HG02763 (cell line): ENCODE measurements at regions not wholly inside any gene's neighbourhood (a gene's known extent, or its start where the extent isn't known, plus 50 kb on each side); places are given as distances from the start of the nearest gene placed in this dataset.
"Not testable (repeated sequence)": the region's sequence is repeated elsewhere in the genome, so short reads cannot be mapped to it uniquely, and the experiment has no call there.

Experiments used
- ATAC-seq: cut with Tn5 transposase; IDR thresholded peaks from one replicate; pipeline ENCODE4 v1.9.1; 2021; ENCODE audit warnings: mild to moderate bottlenecking, moderate library complexity; ENCODE audit not compliant: unreplicated experiment

- no peak for ATAC-seq
Measured at GRCh38 chr3:106296062-106296461, 427.2 kb upstream of the CBLB start.

GRCh38 chr3:106299300-106300098 lies 430.7 kb upstream of the CBLB start:
- peak; percentile 54 for ATAC-seq

GRCh38 chr3:106302451-106303221 lies 433.8 kb upstream of the CBLB start:
- ATAC-seq = peak; percentile 94

GRCh38 chr3:106303766-106304165 lies 435.0 kb upstream of the CBLB start:
- ATAC-seq = no peak

DNA sequence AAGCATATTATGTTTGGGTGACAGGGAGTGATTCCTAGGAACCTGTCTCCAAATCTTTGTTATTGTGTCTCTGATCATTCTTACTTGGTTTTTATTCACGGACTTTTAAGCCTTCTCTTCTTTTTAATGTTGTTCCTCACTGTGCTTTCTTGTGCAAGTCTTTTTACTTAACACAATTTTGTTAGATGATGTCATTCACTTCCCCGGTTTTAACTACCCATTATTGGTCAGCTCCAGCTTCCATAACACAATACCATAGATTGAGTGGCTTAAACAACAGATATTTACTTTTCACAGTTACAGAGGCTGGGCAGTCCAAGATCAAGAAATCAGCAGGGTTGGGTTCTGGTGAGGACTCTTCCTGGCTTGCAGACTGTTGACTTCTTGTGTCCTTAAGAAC lies 436.3 kb upstream of the CBLB start:
- no peak for ATAC-seq

GRCh38 chr3:106305882-106306435 lies 437.1 kb upstream of the CBLB start:
- no peak for ATAC-seq

GRCh38 chr3:106309274-106309673 lies 440.5 kb upstream of the CBLB start:
- ATAC-seq = no peak

GRCh38 chr3:106309798-106310197 lies 441.0 kb upstream of the CBLB start:
- ATAC-seq = not testable (repeated sequence)

DNA sequence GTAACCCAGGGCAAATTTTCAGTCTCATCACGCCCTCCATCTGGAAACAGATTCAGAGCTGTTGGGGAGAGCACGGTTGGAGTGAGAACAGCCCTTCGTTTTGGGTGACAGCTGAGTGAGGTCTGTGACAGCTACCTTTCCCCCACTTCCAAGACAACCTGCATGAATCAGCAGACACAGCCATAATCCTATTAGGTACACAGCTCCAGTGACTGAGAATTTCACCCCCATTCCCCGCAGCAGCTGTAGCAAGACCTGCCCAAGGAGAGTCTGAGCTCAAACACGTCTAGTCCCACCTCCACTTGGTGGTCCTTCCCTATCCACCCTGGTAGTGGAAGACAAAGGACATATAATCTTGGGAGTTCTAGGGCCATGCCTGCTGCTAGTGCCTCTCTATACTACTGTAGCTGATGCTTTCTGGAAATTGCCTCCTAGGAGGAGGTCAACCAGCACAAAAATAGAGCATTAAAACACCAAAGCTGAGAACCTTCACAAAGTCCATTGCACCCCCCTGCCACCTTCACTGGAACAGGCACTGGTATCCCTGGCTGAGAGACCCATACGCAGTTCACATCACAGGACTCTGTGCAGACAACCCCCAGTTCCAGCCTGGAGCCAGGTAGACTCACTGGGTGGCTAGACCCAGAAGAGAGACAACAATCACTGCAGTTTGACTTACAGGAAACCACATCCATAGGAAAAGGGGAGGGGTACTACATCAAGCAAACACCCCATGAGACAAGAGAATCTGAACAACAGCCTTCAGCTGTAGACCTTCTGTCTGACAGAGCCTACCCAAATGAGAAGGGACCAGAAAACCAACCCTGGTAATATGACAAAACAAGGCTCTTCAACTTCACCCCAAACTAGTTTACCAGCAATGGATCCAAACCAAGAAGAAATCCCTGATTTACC lies 448.6 kb upstream of the CBLB start:
- no peak for ATAC-seq

DNA sequence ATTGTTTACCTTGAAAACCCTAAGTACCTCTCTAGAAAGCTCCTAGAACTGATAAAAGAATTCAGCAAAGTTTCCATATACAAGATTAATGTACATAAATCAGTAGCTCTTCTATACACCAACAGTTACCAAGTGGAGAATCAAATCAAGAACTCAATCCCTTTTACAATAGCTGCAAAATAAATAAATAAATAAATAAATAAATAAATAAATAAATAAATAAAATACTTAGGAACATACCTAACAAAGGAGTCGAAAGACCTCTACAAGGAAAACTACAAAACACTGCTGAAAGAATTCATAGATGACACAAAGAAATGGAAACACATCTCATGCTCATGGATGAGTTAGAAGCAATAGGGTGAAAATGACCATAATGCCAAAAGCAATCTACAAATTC lies 452.6 kb upstream of the CBLB start:
- ATAC-seq = not testable (repeated sequence)

GRCh38 chr3:106323586-106323985 lies 454.8 kb upstream of the CBLB start:
- no peak for ATAC-seq

GRCh38 chr3:106326941-106327695 lies 458.3 kb upstream of the CBLB start:
- ATAC-seq = no peak

- no peak for ATAC-seq
Measured at GRCh38 chr3:106327696-106328025, 458.8 kb upstream of the CBLB start.

DNA sequence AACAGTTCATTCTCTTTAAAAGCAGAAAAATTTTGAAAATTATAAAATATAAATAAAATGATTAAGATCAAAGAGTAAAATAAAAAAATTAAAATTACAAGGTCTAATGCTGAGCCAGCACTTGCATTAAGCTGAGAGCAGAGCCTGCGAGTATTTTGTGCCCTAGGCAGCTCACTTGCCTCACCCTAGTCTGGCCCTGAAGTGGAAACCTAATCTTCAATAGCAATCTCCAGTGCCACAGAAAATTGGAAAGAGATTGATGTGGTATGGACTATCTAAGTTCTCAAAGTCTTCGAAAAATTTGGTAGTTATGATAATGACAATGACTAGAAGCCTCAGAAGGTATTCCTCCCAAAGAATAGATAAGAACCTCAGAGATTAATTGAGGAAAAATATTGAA lies 459.4 kb upstream of the CBLB start:
- no peak for ATAC-seq

DNA sequence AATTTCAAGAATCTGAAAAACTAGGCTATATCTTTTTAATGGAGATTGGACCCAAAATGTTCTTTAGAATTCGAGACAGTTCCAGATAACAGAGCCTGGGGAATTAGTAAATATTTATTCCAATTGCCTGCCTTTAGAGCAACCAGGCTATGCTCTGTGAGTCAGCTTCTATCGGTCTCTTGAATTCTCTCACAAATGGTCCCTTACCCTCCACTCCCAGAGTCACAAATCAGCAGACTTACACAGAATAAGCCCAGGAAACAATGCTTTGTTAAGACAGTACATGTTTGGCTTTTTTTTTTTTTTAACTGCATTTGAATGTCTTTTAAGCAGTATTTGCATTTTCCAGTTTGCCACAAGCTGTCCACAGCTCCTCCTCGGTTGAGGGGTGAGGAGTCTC lies 460.7 kb upstream of the CBLB start:
- no peak for ATAC-seq

- no peak for ATAC-seq
Measured at GRCh38 chr3:106331636-106332035, 462.8 kb upstream of the CBLB start.

GRCh38 chr3:106332129-106332528 lies 463.3 kb upstream of the CBLB start:
- ATAC-seq = no peak

GRCh38 chr3:106332884-106333283 lies 464.1 kb upstream of the CBLB start:
- ATAC-seq = peak; percentile 76

DNA sequence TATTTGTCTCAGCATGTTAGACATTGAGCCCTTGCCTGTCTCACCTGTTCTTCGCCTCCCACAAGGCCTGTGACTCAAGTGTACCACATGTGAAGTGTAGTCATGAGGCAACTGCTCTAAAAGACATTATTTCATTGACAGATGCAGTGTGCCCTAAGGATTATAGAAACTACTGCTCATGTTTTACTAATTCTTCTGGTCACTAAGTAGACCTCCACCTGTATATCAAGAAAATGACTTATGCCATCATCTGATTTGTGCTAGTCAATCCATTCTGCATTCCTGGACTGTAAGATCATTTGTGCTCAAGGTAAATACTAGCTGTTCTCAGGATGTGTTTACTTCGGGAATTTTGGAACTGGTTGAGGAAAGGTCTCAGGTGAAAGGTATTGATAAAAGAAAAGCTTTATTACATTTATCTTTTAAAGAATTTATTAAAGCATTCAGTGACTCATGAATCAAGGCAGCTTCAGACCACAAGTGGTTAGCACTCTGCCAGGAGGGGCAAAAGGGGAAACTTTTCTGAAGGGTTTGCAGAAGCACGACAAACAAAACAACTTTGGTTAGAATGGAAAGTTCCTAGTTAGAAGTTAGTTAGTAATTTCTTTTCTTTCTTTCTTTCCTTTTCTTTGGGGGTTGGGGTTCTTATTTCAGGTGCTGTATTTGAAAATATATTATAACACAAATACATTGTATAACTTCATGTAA lies 465.3 kb upstream of the CBLB start:
- ATAC-seq = peak; percentile 53

DNA sequence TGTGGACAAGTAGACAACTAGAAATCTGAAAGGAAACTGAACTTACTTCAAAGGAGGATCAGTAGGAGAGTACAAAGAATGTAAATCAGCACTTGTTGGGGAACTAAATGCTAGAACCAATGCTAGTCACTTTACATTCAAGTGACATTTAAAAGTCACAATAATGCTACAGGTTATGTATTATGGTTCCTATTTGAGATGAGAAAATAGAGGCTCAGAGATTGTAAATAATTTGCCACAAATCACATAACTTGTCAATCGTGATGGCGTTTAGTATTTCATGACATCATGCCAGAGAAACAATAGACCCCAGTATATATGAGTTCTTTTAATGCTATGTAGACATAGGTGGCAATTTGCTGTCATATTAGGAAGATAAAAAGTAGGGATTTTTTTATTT lies 467.8 kb upstream of the CBLB start:
- ATAC-seq = no peak
